Left ventricle myocardium inferior (tissue), 1 donor: ENCODE measurements at regions not wholly inside any gene's neighbourhood (a gene's known extent, or its start where the extent isn't known, plus 50 kb on each side); places are given as distances from the start of the nearest gene placed in this dataset.

Experiments used
- DNase-seq: peaks from one replicate; pipeline ENCODE4 v3.0.0-alpha.2; 2020
- H3K27ac ChIP-seq: fragments of 200-600 bp; replicated peaks from 2 replicates; pipeline ENCODE4 v1.8.0; 2021
- H3K27me3 ChIP-seq: fragments of 200-600 bp; 2 replicates; pipeline ENCODE4 v1.8.0; 2021; ENCODE audit warnings: low read depth
- H3K36me3 ChIP-seq: fragments of 200-600 bp; 2 replicates; pipeline ENCODE4 v1.8.0; 2021
- H3K4me1 ChIP-seq: fragments of 200-600 bp; 2 replicates; pipeline ENCODE4 v1.8.0; 2021
- H3K4me3 ChIP-seq: fragments of 200-600 bp; 2 replicates; pipeline ENCODE4 v1.8.0; 2021; ENCODE audit warnings: mild to moderate bottlenecking, moderate library complexity
- H3K9me3 ChIP-seq: fragments of 200-600 bp; replicated peaks from 2 replicates; pipeline ENCODE4 v1.8.0; 2021
- intact Hi-C: fragments of 100-400 bp; cut with micrococcal nuclease; formaldehyde crosslinking; loops from one replicate; pipeline ENCODE4 v1.11.0; 2022
- TF ChIP-seq, protein P1 (sequence below): fragments of 200-600 bp; IDR thresholded peaks from 2 replicates; pipeline ENCODE4 v1.8.0; 2021; ENCODE audit warnings: antibody characterized with exemption, mild to moderate bottlenecking, borderline replicate concordance
- donor health status: DM: no; HTN: yes; CAD: no; lungs with severe emphysema.

GRCh38 chr17:15177343-15177742, 87.8 kb downstream of the PMP22 start:
- no peak overlapping the region for H3K4me3 ChIP-seq
- H3K27ac ChIP-seq = no peak overlapping the region
- no peaks in the 10 kb centered on the region for H3K9me3 ChIP-seq
- no peaks in the 10 kb centered on the region for H3K36me3 ChIP-seq
- H3K27me3 ChIP-seq = no peaks in the 10 kb centered on the region
- DNase-seq = no peak
- no peaks in the 10 kb centered on the region for H3K4me1 ChIP-seq
- TF ChIP-seq, protein P1, sequence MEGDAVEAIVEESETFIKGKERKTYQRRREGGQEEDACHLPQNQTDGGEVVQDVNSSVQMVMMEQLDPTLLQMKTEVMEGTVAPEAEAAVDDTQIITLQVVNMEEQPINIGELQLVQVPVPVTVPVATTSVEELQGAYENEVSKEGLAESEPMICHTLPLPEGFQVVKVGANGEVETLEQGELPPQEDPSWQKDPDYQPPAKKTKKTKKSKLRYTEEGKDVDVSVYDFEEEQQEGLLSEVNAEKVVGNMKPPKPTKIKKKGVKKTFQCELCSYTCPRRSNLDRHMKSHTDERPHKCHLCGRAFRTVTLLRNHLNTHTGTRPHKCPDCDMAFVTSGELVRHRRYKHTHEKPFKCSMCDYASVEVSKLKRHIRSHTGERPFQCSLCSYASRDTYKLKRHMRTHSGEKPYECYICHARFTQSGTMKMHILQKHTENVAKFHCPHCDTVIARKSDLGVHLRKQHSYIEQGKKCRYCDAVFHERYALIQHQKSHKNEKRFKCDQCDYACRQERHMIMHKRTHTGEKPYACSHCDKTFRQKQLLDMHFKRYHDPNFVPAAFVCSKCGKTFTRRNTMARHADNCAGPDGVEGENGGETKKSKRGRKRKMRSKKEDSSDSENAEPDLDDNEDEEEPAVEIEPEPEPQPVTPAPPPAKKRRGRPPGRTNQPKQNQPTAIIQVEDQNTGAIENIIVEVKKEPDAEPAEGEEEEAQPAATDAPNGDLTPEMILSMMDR = no peak
- intact Hi-C loops = no loop called here

DNA sequence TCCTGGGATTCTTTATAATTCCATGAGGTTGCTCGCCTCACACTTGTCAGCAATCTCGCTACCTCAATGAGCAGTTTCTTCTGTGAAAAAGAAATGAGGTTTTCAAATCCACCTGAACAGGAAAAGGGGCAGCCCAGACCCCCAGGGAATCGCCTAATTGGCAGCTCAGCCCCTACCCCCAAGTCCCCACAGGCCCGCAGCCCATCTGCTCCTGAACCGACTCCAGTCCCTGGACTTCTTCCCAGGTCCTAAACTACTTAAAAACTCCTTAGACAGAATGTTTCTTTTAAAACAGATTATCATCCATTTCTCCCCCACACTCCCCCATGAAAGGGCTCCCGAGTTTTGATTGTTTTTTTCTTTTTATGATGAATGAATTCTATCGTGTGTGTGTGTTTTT, 89.8 kb downstream of the PMP22 start:
- no peaks in the 10 kb centered on the region for H3K4me1 ChIP-seq
- TF ChIP-seq, protein P1 = no peak
- H3K9me3 ChIP-seq = no peaks in the 10 kb centered on the region
- intact Hi-C loops = no loop called here
- DNase-seq = no peak
- H3K27me3 ChIP-seq = no peaks in the 10 kb centered on the region
- H3K27ac ChIP-seq = no peak overlapping the region
- no peak overlapping the region for H3K4me3 ChIP-seq
- no peaks in the 10 kb centered on the region for H3K36me3 ChIP-seq

DNA sequence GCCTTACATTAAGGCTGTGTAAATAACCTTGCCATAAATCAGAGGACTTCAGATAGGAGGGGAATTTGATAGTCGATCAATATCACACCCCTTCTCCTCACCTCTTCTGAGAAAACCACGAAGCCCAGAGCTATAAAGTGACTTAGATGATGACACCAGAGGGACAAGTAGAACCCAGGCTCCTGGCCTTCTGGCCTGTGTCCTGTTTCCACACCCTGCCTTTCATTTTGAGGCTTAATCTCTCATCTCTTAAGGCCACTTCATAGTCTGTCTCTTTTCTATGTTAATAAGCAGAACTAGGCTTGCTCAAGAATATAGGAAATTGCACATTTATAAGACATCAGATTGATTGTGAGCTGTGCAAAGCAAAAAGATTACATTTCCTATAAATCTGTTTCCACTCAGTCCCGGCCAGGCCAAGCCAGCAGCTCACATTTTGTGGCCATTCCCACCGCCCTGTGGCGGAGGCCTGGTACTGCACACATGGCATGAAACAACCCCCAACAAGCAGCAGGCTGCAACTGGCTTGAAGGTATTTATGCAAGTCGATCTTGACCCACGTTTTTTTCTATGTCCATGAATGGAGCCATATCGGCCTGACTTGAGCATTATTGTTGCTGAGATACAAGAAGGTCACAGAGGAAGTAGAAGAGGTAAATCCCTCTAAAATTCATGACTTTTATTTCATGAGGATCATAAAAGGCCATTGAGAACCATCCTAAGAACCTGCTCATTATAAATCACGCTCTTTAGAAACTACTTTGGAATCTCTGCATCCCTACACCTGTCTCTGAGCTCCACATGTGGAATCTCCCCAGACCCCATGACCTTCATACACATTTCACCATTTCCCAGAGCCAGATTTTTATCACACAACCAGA, 93.7 kb downstream of the PMP22 start:
- Histone ChIP-seq H3K36me3 (no peaks in the 10 kb centered on the region), H3K4me1 (no peaks in the 10 kb centered on the region), H3K4me3 (no peak overlapping the region), H3K9me3 (no peaks in the 10 kb centered on the region), H3K27me3 (no peaks in the 10 kb centered on the region), H3K27ac (no peak overlapping the region)
- intact Hi-C loops = no loop called here
- TF ChIP-seq, protein P1 = peak; percentile 81
- peak; percentile 50 for DNase-seq

DNA sequence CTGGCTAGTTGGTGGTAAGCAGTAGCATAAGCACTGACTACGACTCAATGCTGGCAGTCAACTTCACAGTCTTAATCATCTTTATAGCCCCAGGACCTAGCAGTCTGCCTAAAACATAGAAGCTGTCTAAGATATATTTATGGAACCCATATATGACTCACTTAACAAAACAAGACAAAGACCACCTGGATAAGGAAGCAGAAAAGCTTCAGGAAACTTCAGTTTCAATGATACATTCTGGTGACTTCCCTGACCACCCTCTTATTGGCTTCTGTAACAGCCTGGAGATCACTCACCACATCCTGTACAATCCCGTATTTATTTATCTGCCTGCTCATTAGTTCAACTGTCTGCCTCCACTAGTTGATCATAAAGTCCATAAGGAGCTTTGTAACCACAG, 95.5 kb downstream of the PMP22 start:
- TF ChIP-seq, protein P1 = no peak
- H3K27ac ChIP-seq = no peak overlapping the region
- H3K27me3 ChIP-seq = no peaks in the 10 kb centered on the region
- intact Hi-C loops = no loop called here
- H3K9me3 ChIP-seq = no peaks in the 10 kb centered on the region
- no peak for DNase-seq
- no peaks in the 10 kb centered on the region for H3K4me1 ChIP-seq
- H3K36me3 ChIP-seq = no peaks in the 10 kb centered on the region
- H3K4me3 ChIP-seq = no peak overlapping the region

- DNase-seq = no peak
- no peaks in the 10 kb centered on the region for H3K4me1 ChIP-seq
- H3K27me3 ChIP-seq = no peaks in the 10 kb centered on the region
- no peak overlapping the region for H3K4me3 ChIP-seq
- intact Hi-C loops = no loop called here
- no peaks in the 10 kb centered on the region for H3K36me3 ChIP-seq
- no peak overlapping the region for H3K27ac ChIP-seq
- no peaks in the 10 kb centered on the region for H3K9me3 ChIP-seq
- TF ChIP-seq, protein P1 = no peak
Observed at GRCh38 chr17:15168379-15168778, 96.7 kb downstream of the PMP22 start.
